COR-L47 (cell line): ENCODE measurements at regions not wholly inside any gene's neighbourhood (a gene's known extent, or its start where the extent isn't known, plus 50 kb on each side); places are given as distances from the start of the nearest gene placed in this dataset.

ENCODE experiments used
- DNase-seq: peaks from one replicate; lab custom pipeline; 2025; lab: John Stamatoyannopoulos, UW

- no peak for DNase-seq
Observed at GRCh38 chr15:58271410-58271809, 133.2 kb downstream of the AQP9 start.

- no peak for DNase-seq
Observed at GRCh38 chr15:58273104-58273503, 134.9 kb downstream of the AQP9 start.

GRCh38 chr15:58274885-58275284, 136.7 kb downstream of the AQP9 start:
- DNase-seq, result no peak

GRCh38 chr15:58275785-58276184, 137.6 kb downstream of the AQP9 start:
- no peak for DNase-seq

- DNase-seq, result no peak
Observed at GRCh38 chr15:58276924-58277323, 138.7 kb downstream of the AQP9 start.

GRCh38 chr15:58277333-58277732, 139.2 kb downstream of the AQP9 start:
- no peak for DNase-seq

GRCh38 chr15:58279106-58279505, 140.9 kb downstream of the AQP9 start:
- DNase-seq, result no peak

GRCh38 chr15:58279654-58280053, 141.5 kb downstream of the AQP9 start:
- DNase-seq, result no peak

- no peak for DNase-seq
Observed at GRCh38 chr15:58282060-58282708, 144.0 kb downstream of the AQP9 start.

- no peak for DNase-seq
Observed at GRCh38 chr15:58283302-58283701, 145.1 kb downstream of the AQP9 start.

- no peak for DNase-seq
Observed at GRCh38 chr15:58284293-58284692, 146.1 kb downstream of the AQP9 start.

GRCh38 chr15:58285212-58285920, 146.4 kb upstream of the LIPC start:
- no peak for DNase-seq

GRCh38 chr15:58285921-58286278, 145.9 kb upstream of the LIPC start:
- DNase-seq, result no peak

- no peak for DNase-seq
Observed at GRCh38 chr15:58286523-58286922, 145.3 kb upstream of the LIPC start.

GRCh38 chr15:58287891-58288290, 143.9 kb upstream of the LIPC start:
- DNase-seq, result no peak

GRCh38 chr15:58288592-58288991, 143.2 kb upstream of the LIPC start:
- DNase-seq, result no peak

- DNase-seq, result no peak
Observed at GRCh38 chr15:58291848-58292247, 139.9 kb upstream of the LIPC start.

GRCh38 chr15:58292751-58293175, 139.0 kb upstream of the LIPC start:
- DNase-seq, result no peak

- DNase-seq, result no peak
Observed at GRCh38 chr15:58293622-58294550, 137.9 kb upstream of the LIPC start.

GRCh38 chr15:58294681-58295254, 137.0 kb upstream of the LIPC start:
- no peak for DNase-seq

GRCh38 chr15:58295637-58296215, 136.1 kb upstream of the LIPC start:
- DNase-seq, result no peak

- DNase-seq, result no peak
Observed at GRCh38 chr15:58296276-58296675, 135.5 kb upstream of the LIPC start.
